Retinal pigment epithelial cell (primary cell): ENCODE measurements at regions not wholly inside any gene's neighbourhood (a gene's known extent, or its start where the extent isn't known, plus 50 kb on each side); places are given as distances from the start of the nearest gene placed in this dataset.
"Not testable (repeated sequence)": the region's sequence is repeated elsewhere in the genome, so short reads cannot be mapped to it uniquely, and the experiment has no call there.

ENCODE experiments used
- DNase-seq: peaks from one replicate; pipeline ENCODE4 v3.0.0-alpha.2; 2010; ENCODE audit warnings: low read depth
- H3K4me3 ChIP-seq: 2 replicates; pipeline ENCODE4 v1.5.1; 2011; ENCODE audit warnings: mild to moderate bottlenecking, low read length, control low read depth, moderate library complexity
- TF ChIP-seq, protein P1 (sequence below): conservative IDR thresholded peaks from 2 replicates; pipeline ENCODE4 v1.5.1; 2011; ENCODE audit warnings: low read depth, low read length, control low read depth, inconsistent platforms

DNA sequence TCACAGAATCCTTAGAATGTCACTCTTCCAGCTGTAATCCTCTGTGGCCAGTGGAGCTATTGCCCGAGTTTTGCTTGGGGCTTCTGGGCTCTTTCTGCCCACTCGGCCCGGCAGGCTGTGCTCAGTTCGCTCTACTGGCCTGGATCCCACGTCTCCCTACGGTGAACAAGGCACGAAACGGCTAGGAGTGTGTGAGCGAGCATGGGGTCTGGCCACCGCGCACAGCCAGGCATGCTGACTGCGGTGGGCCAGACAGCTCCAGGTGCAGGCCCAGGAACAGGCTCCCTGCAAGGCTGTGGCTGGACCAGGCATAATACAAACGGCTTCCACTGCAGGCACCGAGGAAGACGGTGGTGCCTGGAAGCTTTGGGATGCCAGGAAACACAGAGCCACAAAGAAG is 2035.5 kb upstream of the ACO1 start:
- no peak for DNase-seq
- H3K4me3 ChIP-seq = no peak overlapping the region
- TF ChIP-seq, protein P1, sequence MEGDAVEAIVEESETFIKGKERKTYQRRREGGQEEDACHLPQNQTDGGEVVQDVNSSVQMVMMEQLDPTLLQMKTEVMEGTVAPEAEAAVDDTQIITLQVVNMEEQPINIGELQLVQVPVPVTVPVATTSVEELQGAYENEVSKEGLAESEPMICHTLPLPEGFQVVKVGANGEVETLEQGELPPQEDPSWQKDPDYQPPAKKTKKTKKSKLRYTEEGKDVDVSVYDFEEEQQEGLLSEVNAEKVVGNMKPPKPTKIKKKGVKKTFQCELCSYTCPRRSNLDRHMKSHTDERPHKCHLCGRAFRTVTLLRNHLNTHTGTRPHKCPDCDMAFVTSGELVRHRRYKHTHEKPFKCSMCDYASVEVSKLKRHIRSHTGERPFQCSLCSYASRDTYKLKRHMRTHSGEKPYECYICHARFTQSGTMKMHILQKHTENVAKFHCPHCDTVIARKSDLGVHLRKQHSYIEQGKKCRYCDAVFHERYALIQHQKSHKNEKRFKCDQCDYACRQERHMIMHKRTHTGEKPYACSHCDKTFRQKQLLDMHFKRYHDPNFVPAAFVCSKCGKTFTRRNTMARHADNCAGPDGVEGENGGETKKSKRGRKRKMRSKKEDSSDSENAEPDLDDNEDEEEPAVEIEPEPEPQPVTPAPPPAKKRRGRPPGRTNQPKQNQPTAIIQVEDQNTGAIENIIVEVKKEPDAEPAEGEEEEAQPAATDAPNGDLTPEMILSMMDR = no peak

DNA sequence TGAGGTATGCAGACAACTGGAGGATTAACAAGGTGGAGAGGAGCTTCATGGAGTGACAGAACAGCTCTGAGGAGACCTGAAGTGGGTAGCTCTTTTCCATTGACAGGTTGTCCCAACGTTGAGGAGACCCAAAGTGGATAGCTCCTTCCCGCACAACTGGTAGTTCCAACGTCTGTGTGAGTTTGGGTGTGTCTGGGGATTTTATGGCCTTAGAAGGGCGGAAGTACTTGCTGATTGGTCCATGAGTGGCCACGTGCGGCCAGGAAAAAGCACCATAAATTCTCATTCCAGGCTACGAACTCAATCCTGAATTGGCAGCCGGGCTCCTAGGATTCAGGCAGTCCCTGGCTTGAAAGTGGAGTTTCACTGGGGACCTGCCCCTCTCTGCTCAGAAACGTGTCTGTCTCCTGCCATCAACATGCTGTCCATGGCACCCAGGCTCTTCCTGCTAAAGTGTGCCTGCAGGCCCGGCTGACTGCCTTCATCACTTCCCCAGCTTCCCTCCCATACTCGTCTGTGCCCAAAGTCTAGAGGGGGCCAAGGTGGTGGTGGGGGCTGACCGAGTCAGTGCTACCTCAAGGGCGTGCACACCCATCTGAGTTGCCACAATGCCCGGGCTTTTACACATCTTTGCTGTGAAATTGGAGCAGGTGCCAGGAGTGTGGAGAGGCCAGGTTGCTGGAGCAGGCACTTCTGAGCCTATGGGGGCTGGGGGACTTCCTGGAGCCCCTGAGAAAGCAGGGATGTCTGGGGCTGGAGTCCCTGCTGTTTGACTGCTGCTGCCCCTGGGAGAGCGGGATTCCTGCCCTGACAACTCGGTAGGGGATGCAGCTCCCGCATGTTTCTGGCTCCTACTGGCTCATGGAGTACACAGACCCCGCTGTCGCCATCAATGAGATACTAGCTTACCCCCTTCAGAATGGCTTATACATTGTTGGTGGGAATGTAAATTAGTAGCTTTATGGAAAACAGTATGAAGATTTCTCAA is 2034.6 kb upstream of the ACO1 start:
- TF ChIP-seq, protein P1 = no peak
- H3K4me3 ChIP-seq = no peak overlapping the region
- DNase-seq = no peak

DNA sequence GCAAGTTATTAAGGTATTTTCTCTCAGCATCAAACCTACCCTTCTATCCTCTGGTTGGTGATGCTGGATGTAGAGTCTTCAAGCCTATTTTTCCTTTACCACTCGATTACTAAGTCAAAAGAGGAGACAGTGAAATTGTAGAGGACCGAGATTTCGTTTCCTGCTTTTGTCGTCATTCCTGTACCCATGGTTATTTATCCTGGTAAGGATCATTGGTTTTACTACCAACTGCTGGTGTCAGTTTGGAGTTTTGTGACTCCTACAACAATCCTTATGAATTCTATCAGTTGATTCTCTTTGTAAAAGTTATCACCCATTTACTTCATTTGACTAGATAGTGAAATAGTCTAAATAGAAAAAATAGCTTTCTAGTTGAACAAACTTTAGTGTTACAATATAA is 2028.2 kb upstream of the ACO1 start:
- H3K4me3 ChIP-seq = no peak overlapping the region
- no peak for DNase-seq
- TF ChIP-seq, protein P1 = no peak

DNA sequence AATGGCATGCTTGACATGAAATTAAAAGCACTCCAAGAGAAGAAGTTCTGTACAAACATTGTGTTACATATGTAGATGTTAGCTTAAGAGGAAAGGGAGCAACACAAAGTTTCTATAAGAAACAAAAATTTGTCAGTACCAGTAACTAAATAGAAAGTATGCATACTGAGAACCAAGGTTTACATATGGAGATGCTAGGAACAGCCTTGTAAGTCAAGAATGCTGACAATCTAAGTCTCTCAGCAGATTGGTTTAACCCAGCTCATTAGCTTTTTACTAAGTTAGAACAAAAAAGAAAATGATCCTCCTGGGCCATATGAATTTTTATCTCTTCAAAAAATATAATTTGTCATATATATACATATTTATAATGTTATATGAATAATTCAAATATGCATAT is 2022.1 kb upstream of the ACO1 start:
- no peak overlapping the region for H3K4me3 ChIP-seq
- DNase-seq = no peak
- TF ChIP-seq, protein P1 = no peak

DNA sequence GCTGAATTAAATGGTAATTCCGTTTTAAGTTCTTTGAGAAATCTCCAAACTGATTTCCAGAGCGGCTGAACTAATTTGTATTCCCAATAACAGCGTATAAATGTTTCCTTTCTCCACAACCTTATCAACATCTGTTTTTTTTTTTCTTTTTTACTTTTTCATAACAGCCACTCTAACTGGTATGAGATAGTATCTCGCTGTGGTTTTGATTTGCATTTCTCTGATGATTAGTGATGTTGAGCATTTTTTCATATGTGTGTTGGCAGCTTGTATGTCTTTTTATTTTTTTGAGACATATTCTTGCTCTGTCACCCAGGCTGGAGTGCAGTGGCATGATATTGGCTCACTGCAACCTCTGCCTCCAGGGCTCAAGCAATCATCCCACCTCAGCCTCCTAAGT is 2018.3 kb upstream of the ACO1 start:
- not testable (repeated sequence) for H3K4me3 ChIP-seq, DNase-seq

DNA sequence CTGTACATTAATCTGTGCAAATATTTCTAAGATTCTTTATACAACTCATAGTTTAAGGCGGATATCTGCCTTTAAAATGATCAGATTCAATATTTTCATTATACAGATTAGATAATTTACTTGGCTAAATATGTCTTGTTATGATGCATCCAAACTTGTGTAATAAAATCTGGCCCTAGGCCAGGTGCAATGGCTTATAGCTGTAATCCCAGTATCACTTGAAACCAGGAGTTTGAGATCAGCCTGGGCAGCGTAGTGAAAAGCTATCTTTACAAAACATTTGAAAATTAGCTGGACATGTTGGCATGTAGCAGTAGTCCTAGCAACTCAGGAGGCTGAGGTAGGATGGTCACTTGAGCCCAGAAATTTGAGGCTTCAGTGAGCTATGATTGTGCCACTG is 2002.2 kb upstream of the ACO1 start:
- TF ChIP-seq, protein P1 = no peak
- peak; percentile 21 for DNase-seq
- H3K4me3 ChIP-seq = no peak overlapping the region

DNA sequence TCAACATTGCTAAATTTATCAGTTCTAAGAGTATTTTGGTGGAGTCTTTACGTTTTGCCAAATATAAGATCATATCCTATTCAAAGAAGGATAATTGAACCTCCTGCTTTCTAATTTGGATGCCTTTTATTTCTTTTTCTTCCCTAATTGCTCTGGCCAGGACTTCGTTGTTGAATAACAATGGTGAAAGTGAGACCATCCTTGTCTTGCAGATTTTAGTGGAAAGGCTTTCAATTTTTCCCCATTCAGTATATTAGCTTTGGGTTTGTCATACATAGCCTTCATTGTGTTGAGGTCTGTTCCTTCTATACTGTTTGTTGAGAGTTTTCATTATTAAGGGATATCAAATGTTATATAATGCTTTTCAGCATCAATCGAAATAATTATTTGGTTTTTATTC is 1974.2 kb upstream of the ACO1 start:
- no peak overlapping the region for H3K4me3 ChIP-seq
- no peak for DNase-seq
- TF ChIP-seq, protein P1 = no peak
